ENCODE measurements at regions not wholly inside any gene's neighbourhood (a gene's known extent, or its start where the extent isn't known, plus 50 kb on each side); places are given as distances from the start of the nearest gene placed in this dataset.

DNA sequence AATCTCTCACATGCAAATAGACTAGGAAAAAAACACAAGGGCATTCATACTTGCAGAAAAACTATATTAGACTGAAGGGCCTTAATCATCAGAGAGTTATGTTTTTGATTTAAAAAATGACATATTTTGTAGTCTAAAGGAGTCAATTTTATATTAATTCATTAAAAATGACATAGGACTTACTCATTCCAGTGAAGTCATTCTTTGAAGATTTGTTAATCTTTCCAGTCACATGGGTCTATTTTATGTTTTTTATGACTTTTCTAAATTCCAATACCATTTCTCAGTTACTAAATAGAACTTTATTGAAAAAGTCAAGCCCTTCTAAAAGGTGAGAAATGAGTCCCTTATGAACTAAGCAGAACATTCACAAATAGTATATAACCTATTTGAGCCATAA, 743.8 kb upstream of the INTU start:
- H3K4me3 ChIP-seq: no peak overlapping the region
- no peak for TF ChIP-seq POLR2AphosphoS5 (IDR thresholded peaks at IDR 0.05)
- TF ChIP-seq POLR2A (IDR thresholded peaks at IDR 0.05): no peak
- TF ChIP-seq, protein P1, sequence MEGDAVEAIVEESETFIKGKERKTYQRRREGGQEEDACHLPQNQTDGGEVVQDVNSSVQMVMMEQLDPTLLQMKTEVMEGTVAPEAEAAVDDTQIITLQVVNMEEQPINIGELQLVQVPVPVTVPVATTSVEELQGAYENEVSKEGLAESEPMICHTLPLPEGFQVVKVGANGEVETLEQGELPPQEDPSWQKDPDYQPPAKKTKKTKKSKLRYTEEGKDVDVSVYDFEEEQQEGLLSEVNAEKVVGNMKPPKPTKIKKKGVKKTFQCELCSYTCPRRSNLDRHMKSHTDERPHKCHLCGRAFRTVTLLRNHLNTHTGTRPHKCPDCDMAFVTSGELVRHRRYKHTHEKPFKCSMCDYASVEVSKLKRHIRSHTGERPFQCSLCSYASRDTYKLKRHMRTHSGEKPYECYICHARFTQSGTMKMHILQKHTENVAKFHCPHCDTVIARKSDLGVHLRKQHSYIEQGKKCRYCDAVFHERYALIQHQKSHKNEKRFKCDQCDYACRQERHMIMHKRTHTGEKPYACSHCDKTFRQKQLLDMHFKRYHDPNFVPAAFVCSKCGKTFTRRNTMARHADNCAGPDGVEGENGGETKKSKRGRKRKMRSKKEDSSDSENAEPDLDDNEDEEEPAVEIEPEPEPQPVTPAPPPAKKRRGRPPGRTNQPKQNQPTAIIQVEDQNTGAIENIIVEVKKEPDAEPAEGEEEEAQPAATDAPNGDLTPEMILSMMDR (IDR thresholded peaks at IDR 0.05): no peak
- TF ChIP-seq EP300 (IDR thresholded peaks at IDR 0.05): no peak
- intact Hi-C loops (cut with DNase I): no loop called here

GRCh38 chr4:126890383-126890782, 742.4 kb upstream of the INTU start:
- Histone ChIP-seq H3K4me3 (no peak overlapping the region), H3K27ac (peak overlapping the region in 1 of 4 donors; percentile 40), H3K4me1 (peaks cover 0 to 13% (median 6%) of the 10 kb centered on the region in 4 donors), H3K36me3 (no peaks in the 10 kb centered on the region), H3K27me3 (no peaks in the 10 kb centered on the region), H3K9me3 (no peaks in the 10 kb centered on the region)
- TF ChIP-seq POLR2A (IDR thresholded peaks at IDR 0.05): no peak
- no peak for TF ChIP-seq EP300 (IDR thresholded peaks at IDR 0.05)
- TF ChIP-seq POLR2AphosphoS5 (IDR thresholded peaks at IDR 0.05): no peak
- TF ChIP-seq, protein P1 (IDR thresholded peaks at IDR 0.05): no peak
- intact Hi-C loops (cut with DNase I): no loop called here
- DNase-seq: no peak

More for the DNA sequence above, 743.8 kb upstream of the INTU start:
- H3K27me3 ChIP-seq: no peaks in the 10 kb centered on the region
- no peak for DNase-seq
- peaks cover 0 to 13% (median 6%) of the 10 kb centered on the region in 4 donors for H3K4me1 ChIP-seq
- no peaks in the 10 kb centered on the region for H3K36me3 ChIP-seq
- H3K27ac ChIP-seq: no peak overlapping the region
- no peaks in the 10 kb centered on the region for H3K9me3 ChIP-seq

DNA sequence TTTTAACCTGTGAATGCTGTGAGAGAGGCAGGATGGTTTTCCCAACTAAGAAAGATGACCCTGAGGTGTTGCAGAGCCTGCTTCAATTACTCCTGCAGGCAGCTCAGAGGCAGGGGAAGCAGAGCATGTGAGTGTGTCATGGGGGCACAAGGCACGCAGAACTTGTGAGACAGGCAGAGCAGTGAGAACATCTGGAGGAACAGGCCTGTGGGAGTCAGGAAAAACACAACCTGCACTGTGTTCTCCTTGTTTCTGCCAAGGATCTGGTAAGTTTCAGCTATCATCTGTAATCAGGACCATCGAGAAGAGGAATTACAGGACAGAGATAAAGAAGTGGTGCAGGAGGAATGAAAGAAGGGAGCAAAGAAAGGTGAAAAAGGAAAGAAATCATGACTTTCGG, 741.8 kb upstream of the INTU start:
- H3K4me3 ChIP-seq: no peak overlapping the region
- peak overlapping the region in 1 of 4 donors; percentile 40 for H3K27ac ChIP-seq
- peaks cover 0 to 13% (median 6%) of the 10 kb centered on the region in 4 donors for H3K4me1 ChIP-seq
- no peaks in the 10 kb centered on the region for H3K27me3 ChIP-seq
- 54 to 57% methylated on average over 3 of the region's 3 CpGs for WGBS, 2 donors
- TF ChIP-seq, protein P1 (IDR thresholded peaks at IDR 0.05): no peak
- peak in 3 of 4 donors; percentile 7 to 48 (median 31) for TF ChIP-seq POLR2AphosphoS5 (IDR thresholded peaks at IDR 0.05)
- H3K9me3 ChIP-seq: no peaks in the 10 kb centered on the region
- DNase-seq: no peak
- intact Hi-C loops (cut with DNase I): no loop called here
- H3K36me3 ChIP-seq: no peaks in the 10 kb centered on the region

DNA sequence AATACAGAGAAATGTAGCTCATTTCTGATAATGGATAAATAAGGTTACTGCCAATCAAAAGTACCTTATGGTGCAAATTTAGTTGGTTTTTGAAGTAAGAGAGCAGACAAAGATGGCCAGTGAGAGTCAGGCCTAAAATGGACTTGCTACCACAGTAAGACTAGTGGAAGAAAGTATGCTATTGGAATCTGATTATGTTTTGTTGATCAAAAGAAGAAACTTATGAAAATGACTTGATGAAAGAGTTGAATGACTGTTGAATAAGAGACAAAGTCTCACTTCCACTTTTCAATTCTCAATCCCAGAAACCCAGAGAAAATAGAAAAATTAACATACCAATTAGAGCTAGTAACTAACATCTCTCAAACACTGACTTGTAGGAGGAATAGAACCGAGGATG, 737.8 kb upstream of the INTU start:
- intact Hi-C loops (cut with DNase I): no loop called here
- WGBS, 2 donors: 68 to 81% methylated on average over 1 of the region's 1 CpG

More for the DNA sequence above, 737.8 kb upstream of the INTU start:
- Histone ChIP-seq H3K27me3 (no peaks in the 10 kb centered on the region), H3K9me3 (peaks cover 0 to 6% (median 0%) of the 10 kb centered on the region in 4 donors), H3K4me3 (no peak overlapping the region), H3K36me3 (no peaks in the 10 kb centered on the region), H3K27ac (no peak overlapping the region), H3K4me1 (peaks cover 0 to 26% (median 18%) of the 10 kb centered on the region in 4 donors)
- no peak for TF ChIP-seq POLR2A (IDR thresholded peaks at IDR 0.05)
- TF ChIP-seq EP300 (IDR thresholded peaks at IDR 0.05): no peak
- no peak for TF ChIP-seq POLR2AphosphoS5 (IDR thresholded peaks at IDR 0.05)
- TF ChIP-seq, protein P1 (IDR thresholded peaks at IDR 0.05): no peak
- DNase-seq: no peak
